ENCODE measurements at regions not wholly inside any gene's neighbourhood (a gene's known extent, or its start where the extent isn't known, plus 50 kb on each side); places are given as distances from the start of the nearest gene placed in this dataset.

GRCh38 chr9:38138276-38138675 lies 69.2 kb upstream of the SHB start:
- no peak for TF ChIP-seq CTCF (IDR thresholded peaks at IDR 0.05)
- Histone ChIP-seq H3K36me3 (ENCODE audit: control insufficient read depth, insufficient read depth, low read length) (no peaks in the 10 kb centered on the region), H3K4me3 (ENCODE audit: low read depth, low read length) (no peak overlapping the region), H3K9ac (no peak overlapping the region), H2AFZ (no peak overlapping the region), H3K4me1 (no peaks in the 10 kb centered on the region), H3K27me3 (ENCODE audit: control insufficient read depth, insufficient read depth, low read length) (no peaks in the 10 kb centered on the region), H3K4me2 (ENCODE audit: low read length) (no peak overlapping the region), H3K27ac (no peak overlapping the region), H3K9me3 (ENCODE audit: control insufficient read depth, low read length) (no peaks in the 10 kb centered on the region), H3K79me2 (no peaks in the 10 kb centered on the region)

- Histone ChIP-seq H3K4me2 (ENCODE audit: low read length) (no peak overlapping the region), H3K9ac (no peak overlapping the region), H3K27me3 (ENCODE audit: control insufficient read depth, insufficient read depth, low read length) (no peaks in the 10 kb centered on the region), H3K27ac (no peak overlapping the region), H3K36me3 (ENCODE audit: control insufficient read depth, insufficient read depth, low read length) (no peaks in the 10 kb centered on the region), H3K4me1 (no peaks in the 10 kb centered on the region), H3K79me2 (no peaks in the 10 kb centered on the region), H3K9me3 (ENCODE audit: control insufficient read depth, low read length) (no peaks in the 10 kb centered on the region), H3K4me3 (ENCODE audit: low read depth, low read length) (no peak overlapping the region), H2AFZ (no peak overlapping the region)
- no peak for TF ChIP-seq CTCF (IDR thresholded peaks at IDR 0.05)
Measured at GRCh38 chr9:38137342-38137741, 68.3 kb upstream of the SHB start.

- H3K4me1 ChIP-seq: no peaks in the 10 kb centered on the region
- H3K9me3 ChIP-seq (ENCODE audit: control insufficient read depth, low read length): no peaks in the 10 kb centered on the region
- H2AFZ ChIP-seq: no peak overlapping the region
- no peaks in the 10 kb centered on the region for H3K27me3 ChIP-seq (ENCODE audit: control insufficient read depth, insufficient read depth, low read length)
- H3K36me3 ChIP-seq (ENCODE audit: control insufficient read depth, insufficient read depth, low read length): no peaks in the 10 kb centered on the region
- no peak for TF ChIP-seq CTCF (IDR thresholded peaks at IDR 0.05)
- H3K79me2 ChIP-seq: no peaks in the 10 kb centered on the region
- H3K4me3 ChIP-seq (ENCODE audit: low read depth, low read length): no peak overlapping the region
- H3K27ac ChIP-seq: no peak overlapping the region
- H3K9ac ChIP-seq: no peak overlapping the region
- H3K4me2 ChIP-seq (ENCODE audit: low read length): no peak overlapping the region
Measured at GRCh38 chr9:38136386-38136785, 67.4 kb upstream of the SHB start.

- no peaks in the 10 kb centered on the region for H3K27me3 ChIP-seq (ENCODE audit: control insufficient read depth, insufficient read depth, low read length)
- no peaks in the 10 kb centered on the region for H3K9me3 ChIP-seq (ENCODE audit: control insufficient read depth, low read length)
- H3K27ac ChIP-seq: no peak overlapping the region
- H3K4me1 ChIP-seq: no peaks in the 10 kb centered on the region
- H3K36me3 ChIP-seq (ENCODE audit: control insufficient read depth, insufficient read depth, low read length): no peaks in the 10 kb centered on the region
- no peak overlapping the region for H3K9ac ChIP-seq
- no peaks in the 10 kb centered on the region for H3K79me2 ChIP-seq
- TF ChIP-seq CTCF (IDR thresholded peaks at IDR 0.05): no peak
- no peak overlapping the region for H2AFZ ChIP-seq
- H3K4me2 ChIP-seq (ENCODE audit: low read length): no peak overlapping the region
- H3K4me3 ChIP-seq (ENCODE audit: low read depth, low read length): no peak overlapping the region
Measured at GRCh38 chr9:38134611-38135237, 65.7 kb upstream of the SHB start.

- Histone ChIP-seq H3K79me2 (no peaks in the 10 kb centered on the region), H3K36me3 (ENCODE audit: control insufficient read depth, insufficient read depth, low read length) (no peaks in the 10 kb centered on the region), H3K9ac (no peak overlapping the region), H3K4me2 (ENCODE audit: low read length) (no peak overlapping the region), H3K27ac (no peak overlapping the region), H3K9me3 (ENCODE audit: control insufficient read depth, low read length) (no peaks in the 10 kb centered on the region), H3K27me3 (ENCODE audit: control insufficient read depth, insufficient read depth, low read length) (no peaks in the 10 kb centered on the region), H2AFZ (no peak overlapping the region), H3K4me1 (no peaks in the 10 kb centered on the region), H3K4me3 (ENCODE audit: low read depth, low read length) (no peak overlapping the region)
- no peak for TF ChIP-seq CTCF (IDR thresholded peaks at IDR 0.05)
Measured at GRCh38 chr9:38133595-38133994, 64.6 kb upstream of the SHB start.
